ENCODE measurements at regions not wholly inside any gene's neighbourhood (a gene's known extent, or its start where the extent isn't known, plus 50 kb on each side); places are given as distances from the start of the nearest gene placed in this dataset.

DNA sequence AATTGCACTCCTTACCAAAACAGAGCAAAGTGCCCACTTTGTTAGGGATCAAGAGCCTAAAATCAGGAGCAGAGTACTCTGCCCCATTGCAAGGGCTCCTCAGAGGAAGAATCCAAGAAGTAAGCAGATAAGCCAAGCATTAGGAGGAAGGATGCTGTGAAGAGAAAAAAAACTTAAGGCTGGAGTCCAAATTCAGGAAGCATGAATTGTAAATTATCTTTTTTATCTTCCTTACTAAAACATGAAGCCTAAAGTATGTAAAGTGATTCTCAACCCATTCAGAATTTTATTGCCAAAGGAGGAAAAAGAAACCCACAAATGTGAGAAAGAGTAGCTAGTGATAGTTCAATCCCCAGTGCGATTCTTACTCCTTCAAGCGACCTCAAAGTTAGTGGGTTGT is 523.9 kb downstream of the TAF11L14 start:
- TF ChIP-seq CREB5 (CRISPR knock-in tag; IDR thresholded peaks at IDR 0.05; ENCODE audit: low read depth), result no peak

GRCh38 chr5:18159331-18159730 is 525.1 kb downstream of the TAF11L14 start:
- no peak for TF ChIP-seq OSR1 (CRISPR knock-in tag; IDR thresholded peaks at IDR 0.05)
- no peak for ATAC-seq

More for the DNA sequence above, 523.9 kb downstream of the TAF11L14 start:
- no peak for ATAC-seq

- TF ChIP-seq ZC3H10 (CRISPR knock-in tag; IDR thresholded peaks at IDR 0.05) (no peak), ZFP30 (CRISPR knock-in tag; IDR thresholded peaks at IDR 0.05) (no peak), ZNF70 (CRISPR knock-in tag; IDR thresholded peaks at IDR 0.05) (no peak), ZNF565 (CRISPR knock-in tag; conservative IDR thresholded peaks at IDR 0.05; ENCODE audit: low read depth) (no peak), RARB (CRISPR knock-in tag; IDR thresholded peaks at IDR 0.05) (no peak), ESRRG (CRISPR knock-in tag; IDR thresholded peaks at IDR 0.05) (no peak), ARNTL (CRISPR knock-in tag; IDR thresholded peaks at IDR 0.05; ENCODE audit: borderline replicate concordance, low read depth) (no peak), SNAI2 (CRISPR knock-in tag; IDR thresholded peaks at IDR 0.05) (no peak), CSDC2 (CRISPR knock-in tag; IDR thresholded peaks at IDR 0.05) (no peak), GLIS3 (CRISPR knock-in tag; IDR thresholded peaks at IDR 0.05) (no peak), OSR1 (CRISPR knock-in tag; IDR thresholded peaks at IDR 0.05) (no peak), TSHZ2 (CRISPR knock-in tag; IDR thresholded peaks at IDR 0.05) (no peak), CREB5 (CRISPR knock-in tag; IDR thresholded peaks at IDR 0.05; ENCODE audit: low read depth) (no peak), TOX (CRISPR knock-in tag; IDR thresholded peaks at IDR 0.05; ENCODE audit: borderline replicate concordance) (no peak)
- TF ChIP-seq, protein P1, sequence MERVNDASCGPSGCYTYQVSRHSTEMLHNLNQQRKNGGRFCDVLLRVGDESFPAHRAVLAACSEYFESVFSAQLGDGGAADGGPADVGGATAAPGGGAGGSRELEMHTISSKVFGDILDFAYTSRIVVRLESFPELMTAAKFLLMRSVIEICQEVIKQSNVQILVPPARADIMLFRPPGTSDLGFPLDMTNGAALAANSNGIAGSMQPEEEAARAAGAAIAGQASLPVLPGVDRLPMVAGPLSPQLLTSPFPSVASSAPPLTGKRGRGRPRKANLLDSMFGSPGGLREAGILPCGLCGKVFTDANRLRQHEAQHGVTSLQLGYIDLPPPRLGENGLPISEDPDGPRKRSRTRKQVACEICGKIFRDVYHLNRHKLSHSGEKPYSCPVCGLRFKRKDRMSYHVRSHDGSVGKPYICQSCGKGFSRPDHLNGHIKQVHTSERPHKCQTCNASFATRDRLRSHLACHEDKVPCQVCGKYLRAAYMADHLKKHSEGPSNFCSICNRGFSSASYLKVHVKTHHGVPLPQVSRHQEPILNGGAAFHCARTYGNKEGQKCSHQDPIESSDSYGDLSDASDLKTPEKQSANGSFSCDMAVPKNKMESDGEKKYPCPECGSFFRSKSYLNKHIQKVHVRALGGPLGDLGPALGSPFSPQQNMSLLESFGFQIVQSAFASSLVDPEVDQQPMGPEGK (CRISPR knock-in tag; IDR thresholded peaks at IDR 0.05; ENCODE audit: borderline replicate concordance), result no peak
- TF ChIP-seq, protein P2, sequence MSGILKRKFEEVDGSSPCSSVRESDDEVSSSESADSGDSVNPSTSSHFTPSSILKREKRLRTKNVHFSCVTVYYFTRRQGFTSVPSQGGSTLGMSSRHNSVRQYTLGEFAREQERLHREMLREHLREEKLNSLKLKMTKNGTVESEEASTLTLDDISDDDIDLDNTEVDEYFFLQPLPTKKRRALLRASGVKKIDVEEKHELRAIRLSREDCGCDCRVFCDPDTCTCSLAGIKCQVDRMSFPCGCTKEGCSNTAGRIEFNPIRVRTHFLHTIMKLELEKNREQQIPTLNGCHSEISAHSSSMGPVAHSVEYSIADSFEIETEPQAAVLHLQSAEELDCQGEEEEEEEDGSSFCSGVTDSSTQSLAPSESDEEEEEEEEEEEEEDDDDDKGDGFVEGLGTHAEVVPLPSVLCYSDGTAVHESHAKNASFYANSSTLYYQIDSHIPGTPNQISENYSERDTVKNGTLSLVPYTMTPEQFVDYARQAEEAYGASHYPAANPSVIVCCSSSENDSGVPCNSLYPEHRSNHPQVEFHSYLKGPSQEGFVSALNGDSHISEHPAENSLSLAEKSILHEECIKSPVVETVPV (CRISPR knock-in tag; IDR thresholded peaks at IDR 0.05), result no peak
- no peak for ATAC-seq
Observed at GRCh38 chr5:18171684-18172083, 537.4 kb downstream of the TAF11L14 start.

GRCh38 chr5:18179579-18179978 is 545.3 kb downstream of the TAF11L14 start:
- no peak for TF ChIP-seq TOX (CRISPR knock-in tag; IDR thresholded peaks at IDR 0.05; ENCODE audit: borderline replicate concordance)
- TF ChIP-seq, protein P2 (CRISPR knock-in tag; IDR thresholded peaks at IDR 0.05), result no peak
- TF ChIP-seq ARNTL (CRISPR knock-in tag; IDR thresholded peaks at IDR 0.05; ENCODE audit: borderline replicate concordance, low read depth), result no peak
- no peak for TF ChIP-seq TSHZ2 (CRISPR knock-in tag; IDR thresholded peaks at IDR 0.05)
- TF ChIP-seq ZNF565 (CRISPR knock-in tag; conservative IDR thresholded peaks at IDR 0.05; ENCODE audit: low read depth), result no peak
- TF ChIP-seq ZC3H10 (CRISPR knock-in tag; IDR thresholded peaks at IDR 0.05), result no peak
- TF ChIP-seq CSDC2 (CRISPR knock-in tag; IDR thresholded peaks at IDR 0.05), result no peak
- TF ChIP-seq PPARA (CRISPR knock-in tag; IDR thresholded peaks at IDR 0.05; ENCODE audit: borderline replicate concordance), result no peak
- no peak for TF ChIP-seq ESRRG (CRISPR knock-in tag; IDR thresholded peaks at IDR 0.05)
- TF ChIP-seq BACH2 (CRISPR knock-in tag; IDR thresholded peaks at IDR 0.05; ENCODE audit: borderline replicate concordance), result no peak
- TF ChIP-seq CREB5 (CRISPR knock-in tag; IDR thresholded peaks at IDR 0.05; ENCODE audit: low read depth), result no peak
- no peak for TF ChIP-seq GLIS3 (CRISPR knock-in tag; IDR thresholded peaks at IDR 0.05)
- TF ChIP-seq OSR1 (CRISPR knock-in tag; IDR thresholded peaks at IDR 0.05), result no peak
- no peak for TF ChIP-seq RARB (CRISPR knock-in tag; IDR thresholded peaks at IDR 0.05)
- TF ChIP-seq ZFP30 (CRISPR knock-in tag; IDR thresholded peaks at IDR 0.05), result no peak
- TF ChIP-seq ZNF8 (CRISPR knock-in tag; IDR thresholded peaks at IDR 0.05), result no peak
- TF ChIP-seq ZFP3 (CRISPR knock-in tag; IDR thresholded peaks at IDR 0.05), result no peak
- TF ChIP-seq SNAI2 (CRISPR knock-in tag; IDR thresholded peaks at IDR 0.05), result no peak
- no peak for TF ChIP-seq ZNF70 (CRISPR knock-in tag; IDR thresholded peaks at IDR 0.05)
- ATAC-seq, result no peak
